ENCODE measurements at regions not wholly inside any gene's neighbourhood (a gene's known extent, or its start where the extent isn't known, plus 50 kb on each side); places are given as distances from the start of the nearest gene placed in this dataset.

- Mint-ChIP-seq H3K36me3 (no peaks in the 10 kb centered on the region), H3K4me3 (no peak overlapping the region), H3K4me1 (no peaks in the 10 kb centered on the region), H3K27ac (no peak overlapping the region), H3K9me3 (peaks cover 0 to 7% (median 0%) of the 10 kb centered on the region in 7 donors), H3K27me3 (peaks cover 7% of the 10 kb centered on the region)
- DNase-seq (no peak), ATAC-seq (ENCODE audit: low read depth in 2 of 2) (no peak)
- H3K4me1 ChIP-seq (ENCODE audit: control insufficient read depth, insufficient read depth, low read length, poor library complexity, severe bottlenecking) = no peaks in the 10 kb centered on the region
- no peaks in the 10 kb centered on the region for H3K36me3 ChIP-seq (ENCODE audit: control insufficient read depth, insufficient read depth, low read length)
- H3K27ac ChIP-seq (ENCODE audit: insufficient read depth, low read length, poor library complexity, severe bottlenecking) = no peak overlapping the region
- H3K4me3 ChIP-seq (ENCODE audit: low read depth, low read length) = no peak overlapping the region
- no peaks in the 10 kb centered on the region for H3K27me3 ChIP-seq (ENCODE audit: control insufficient read depth, insufficient read depth, low read length)
- no peaks in the 10 kb centered on the region for H3K9me3 ChIP-seq (ENCODE audit: control insufficient read depth in 2 of 2, low read length in 2 of 2)
Observed at GRCh38 chr20:54353292-54353691, 122.1 kb upstream of the DOK5 start.

- no peak overlapping the region for H3K27ac Mint-ChIP-seq
- ATAC-seq (ENCODE audit: low read depth in 2 of 2) = no peak
Observed at GRCh38 chr20:54355631-54356280, 119.6 kb upstream of the DOK5 start.

GRCh38 chr20:54356801-54357200 lies 118.6 kb upstream of the DOK5 start:
- Mint-ChIP-seq H3K9me3 (peaks cover 0 to 5% (median 0%) of the 10 kb centered on the region in 7 donors), H3K27ac (no peak overlapping the region), H3K4me1 (no peaks in the 10 kb centered on the region), H3K27me3 (peaks cover 7% of the 10 kb centered on the region), H3K4me3 (no peak overlapping the region), H3K36me3 (no peaks in the 10 kb centered on the region)
- Histone ChIP-seq H3K9me3 (ENCODE audit: control insufficient read depth in 2 of 2, low read length in 2 of 2) (no peaks in the 10 kb centered on the region), H3K36me3 (ENCODE audit: control insufficient read depth, insufficient read depth, low read length) (no peaks in the 10 kb centered on the region), H3K27me3 (ENCODE audit: control insufficient read depth, insufficient read depth, low read length) (no peaks in the 10 kb centered on the region), H3K27ac (ENCODE audit: insufficient read depth, low read length, poor library complexity, severe bottlenecking) (no peak overlapping the region), H3K4me1 (ENCODE audit: control insufficient read depth, insufficient read depth, low read length, poor library complexity, severe bottlenecking) (no peaks in the 10 kb centered on the region), H3K4me3 (ENCODE audit: low read depth, low read length) (no peak overlapping the region)
- DNase-seq (no peak), ATAC-seq (ENCODE audit: low read depth in 2 of 2) (no peak)

More at GRCh38 chr20:54355631-54356280, 119.6 kb upstream of the DOK5 start:
- no peaks in the 10 kb centered on the region for H3K9me3 ChIP-seq (ENCODE audit: control insufficient read depth in 2 of 2, low read length in 2 of 2)
- Mint-ChIP-seq H3K27me3 (peaks cover 7% of the 10 kb centered on the region), H3K9me3 (peaks cover 0 to 5% (median 0%) of the 10 kb centered on the region in 7 donors), H3K36me3 (no peaks in the 10 kb centered on the region), H3K4me3 (no peak overlapping the region), H3K4me1 (no peaks in the 10 kb centered on the region)
- DNase-seq = no peak
- H3K36me3 ChIP-seq (ENCODE audit: control insufficient read depth, insufficient read depth, low read length) = no peaks in the 10 kb centered on the region
- no peaks in the 10 kb centered on the region for H3K4me1 ChIP-seq (ENCODE audit: control insufficient read depth, insufficient read depth, low read length, poor library complexity, severe bottlenecking)
- H3K27ac ChIP-seq (ENCODE audit: insufficient read depth, low read length, poor library complexity, severe bottlenecking) = no peak overlapping the region
- no peak overlapping the region for H3K4me3 ChIP-seq (ENCODE audit: low read depth, low read length)
- no peaks in the 10 kb centered on the region for H3K27me3 ChIP-seq (ENCODE audit: control insufficient read depth, insufficient read depth, low read length)

DNA sequence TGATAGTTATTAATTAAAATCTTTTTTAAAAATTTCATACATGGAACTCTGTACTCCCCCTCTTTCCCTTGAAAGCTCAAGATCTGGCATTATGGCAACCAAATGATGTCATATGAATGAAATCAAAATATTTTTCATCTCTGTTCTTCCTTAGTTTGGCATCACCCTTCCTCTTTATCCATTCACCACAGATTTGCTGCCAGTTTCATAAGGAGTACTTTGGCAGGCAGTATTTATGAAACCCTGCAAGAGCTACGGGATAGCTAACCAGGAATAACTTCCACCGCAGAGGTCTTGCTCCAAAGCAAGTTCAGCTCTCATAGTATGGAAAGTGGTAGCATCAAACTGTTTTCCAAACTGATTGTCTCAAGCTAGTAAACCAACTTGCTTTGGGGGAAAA lies 113.9 kb upstream of the DOK5 start:
- H3K27ac Mint-ChIP-seq = no peak overlapping the region
- H3K27ac ChIP-seq (ENCODE audit: insufficient read depth, low read length, poor library complexity, severe bottlenecking) = no peak overlapping the region
- no peaks in the 10 kb centered on the region for H3K4me1 Mint-ChIP-seq
- no peak for ATAC-seq (ENCODE audit: low read depth in 2 of 2)
- peaks cover 7% of the 10 kb centered on the region for H3K27me3 Mint-ChIP-seq
- H3K27me3 ChIP-seq (ENCODE audit: control insufficient read depth, insufficient read depth, low read length) = no peaks in the 10 kb centered on the region
- no peaks in the 10 kb centered on the region for H3K36me3 ChIP-seq (ENCODE audit: control insufficient read depth, insufficient read depth, low read length)
- H3K4me3 Mint-ChIP-seq = no peak overlapping the region
- H3K4me3 ChIP-seq (ENCODE audit: low read depth, low read length) = no peak overlapping the region
- H3K4me1 ChIP-seq (ENCODE audit: control insufficient read depth, insufficient read depth, low read length, poor library complexity, severe bottlenecking) = no peaks in the 10 kb centered on the region
- H3K9me3 Mint-ChIP-seq = peaks cover 0 to 2% (median 0%) of the 10 kb centered on the region in 7 donors
- H3K9me3 ChIP-seq (ENCODE audit: control insufficient read depth in 2 of 2, low read length in 2 of 2) = no peaks in the 10 kb centered on the region
- DNase-seq = no peak
- no peaks in the 10 kb centered on the region for H3K36me3 Mint-ChIP-seq

DNA sequence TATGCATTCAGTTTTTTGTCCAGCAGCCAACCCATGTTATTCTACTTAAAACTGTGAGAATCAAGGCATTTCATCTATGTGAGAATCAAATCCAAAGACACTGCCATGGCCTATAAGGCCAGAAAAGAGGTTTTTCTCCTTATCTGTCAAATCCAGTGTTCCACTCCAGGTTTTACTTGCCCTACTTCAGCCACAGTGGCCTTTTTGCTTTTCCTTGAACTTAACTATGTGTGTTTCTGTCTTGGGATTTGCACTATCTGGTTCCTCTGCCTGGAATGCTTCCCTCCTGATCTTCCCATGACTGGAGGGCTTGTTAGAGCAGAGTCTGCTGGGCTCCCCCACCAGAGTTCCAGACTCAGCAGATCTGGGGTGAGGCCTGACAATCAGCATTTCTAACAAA lies 113.1 kb upstream of the DOK5 start:
- no peaks in the 10 kb centered on the region for H3K4me1 Mint-ChIP-seq
- H3K9me3 Mint-ChIP-seq = peaks cover 0 to 2% (median 0%) of the 10 kb centered on the region in 7 donors
- Histone ChIP-seq H3K36me3 (ENCODE audit: control insufficient read depth, insufficient read depth, low read length) (no peaks in the 10 kb centered on the region), H3K4me3 (ENCODE audit: low read depth, low read length) (no peak overlapping the region), H3K27ac (ENCODE audit: insufficient read depth, low read length, poor library complexity, severe bottlenecking) (no peak overlapping the region), H3K9me3 (ENCODE audit: control insufficient read depth in 2 of 2, low read length in 2 of 2) (no peaks in the 10 kb centered on the region), H3K27me3 (ENCODE audit: control insufficient read depth, insufficient read depth, low read length) (no peaks in the 10 kb centered on the region), H3K4me1 (ENCODE audit: control insufficient read depth, insufficient read depth, low read length, poor library complexity, severe bottlenecking) (no peaks in the 10 kb centered on the region)
- H3K27me3 Mint-ChIP-seq = peaks cover 7% of the 10 kb centered on the region
- no peaks in the 10 kb centered on the region for H3K36me3 Mint-ChIP-seq
- H3K4me3 Mint-ChIP-seq = no peak overlapping the region
- ATAC-seq (ENCODE audit: low read depth in 2 of 2) (no peak), DNase-seq (no peak)
- H3K27ac Mint-ChIP-seq = no peak overlapping the region

DNA sequence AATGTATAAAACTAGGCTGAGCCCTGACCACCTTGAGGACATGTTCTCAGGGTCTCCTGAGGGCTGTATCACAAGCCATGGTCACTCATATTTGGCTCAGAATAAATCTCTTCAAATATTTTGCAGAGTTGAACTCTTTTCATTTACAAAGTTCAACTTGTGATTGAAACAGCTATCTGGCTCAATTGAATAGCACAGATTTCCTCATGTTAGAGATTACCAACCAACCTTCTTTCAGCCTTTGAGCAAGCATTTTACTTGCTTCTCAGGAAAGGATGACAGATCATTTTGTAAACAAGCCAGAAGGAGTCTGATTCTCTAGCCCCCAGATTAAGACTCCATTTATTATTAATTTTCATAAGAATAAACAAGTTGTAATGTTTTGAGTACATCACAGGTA lies 111.0 kb upstream of the DOK5 start:
- DNase-seq (no peak), ATAC-seq (ENCODE audit: low read depth in 2 of 2) (no peak)
- Mint-ChIP-seq H3K4me3 (no peak overlapping the region), H3K27ac (no peak overlapping the region), H3K4me1 (no peaks in the 10 kb centered on the region), H3K27me3 (no peaks in the 10 kb centered on the region), H3K9me3 (peaks cover 0 to 1% (median 0%) of the 10 kb centered on the region in 7 donors), H3K36me3 (no peaks in the 10 kb centered on the region)
- Histone ChIP-seq H3K9me3 (ENCODE audit: control insufficient read depth in 2 of 2, low read length in 2 of 2) (no peaks in the 10 kb centered on the region), H3K27ac (ENCODE audit: insufficient read depth, low read length, poor library complexity, severe bottlenecking) (no peak overlapping the region), H3K4me3 (ENCODE audit: low read depth, low read length) (no peak overlapping the region), H3K27me3 (ENCODE audit: control insufficient read depth, insufficient read depth, low read length) (no peaks in the 10 kb centered on the region), H3K36me3 (ENCODE audit: control insufficient read depth, insufficient read depth, low read length) (no peaks in the 10 kb centered on the region), H3K4me1 (ENCODE audit: control insufficient read depth, insufficient read depth, low read length, poor library complexity, severe bottlenecking) (no peaks in the 10 kb centered on the region)

- H3K4me3 ChIP-seq (ENCODE audit: low read depth, low read length) = no peak overlapping the region
- DNase-seq (no peak), ATAC-seq (ENCODE audit: low read depth in 2 of 2) (no peak)
- Mint-ChIP-seq H3K9me3 (peaks cover 0 to 1% (median 0%) of the 10 kb centered on the region in 7 donors), H3K27ac (no peak overlapping the region), H3K27me3 (no peaks in the 10 kb centered on the region), H3K4me1 (no peaks in the 10 kb centered on the region), H3K36me3 (no peaks in the 10 kb centered on the region), H3K4me3 (no peak overlapping the region)
- no peaks in the 10 kb centered on the region for H3K9me3 ChIP-seq (ENCODE audit: control insufficient read depth in 2 of 2, low read length in 2 of 2)
- H3K4me1 ChIP-seq (ENCODE audit: control insufficient read depth, insufficient read depth, low read length, poor library complexity, severe bottlenecking) = no peaks in the 10 kb centered on the region
- H3K36me3 ChIP-seq (ENCODE audit: control insufficient read depth, insufficient read depth, low read length) = no peaks in the 10 kb centered on the region
- H3K27ac ChIP-seq (ENCODE audit: insufficient read depth, low read length, poor library complexity, severe bottlenecking) = no peak overlapping the region
- no peaks in the 10 kb centered on the region for H3K27me3 ChIP-seq (ENCODE audit: control insufficient read depth, insufficient read depth, low read length)
Observed at GRCh38 chr20:54364919-54365318, 110.5 kb upstream of the DOK5 start.

- H3K4me3 Mint-ChIP-seq = no peak overlapping the region
Observed at GRCh38 chr20:54366669-54367344, 108.6 kb upstream of the DOK5 start.

More at GRCh38 chr20:54366669-54367344, 108.6 kb upstream of the DOK5 start:
- DNase-seq (no peak), ATAC-seq (ENCODE audit: low read depth in 2 of 2) (no peak)
- H3K4me3 ChIP-seq (ENCODE audit: low read depth, low read length) = no peak overlapping the region
- H3K27me3 Mint-ChIP-seq = peaks cover under 1% of the 10 kb centered on the region
- no peak overlapping the region for H3K27ac ChIP-seq (ENCODE audit: insufficient read depth, low read length, poor library complexity, severe bottlenecking)
- no peaks in the 10 kb centered on the region for H3K27me3 ChIP-seq (ENCODE audit: control insufficient read depth, insufficient read depth, low read length)
- H3K9me3 ChIP-seq (ENCODE audit: control insufficient read depth in 2 of 2, low read length in 2 of 2) = no peaks in the 10 kb centered on the region
- H3K27ac Mint-ChIP-seq = no peak overlapping the region
- no peaks in the 10 kb centered on the region for H3K4me1 ChIP-seq (ENCODE audit: control insufficient read depth, insufficient read depth, low read length, poor library complexity, severe bottlenecking)
- no peaks in the 10 kb centered on the region for H3K4me1 Mint-ChIP-seq
- peaks cover 0 to 2% (median 0%) of the 10 kb centered on the region in 7 donors for H3K9me3 Mint-ChIP-seq
- H3K36me3 Mint-ChIP-seq = no peaks in the 10 kb centered on the region
- no peaks in the 10 kb centered on the region for H3K36me3 ChIP-seq (ENCODE audit: control insufficient read depth, insufficient read depth, low read length)

Measured in CD4-positive, CD25-positive, alpha-beta regulatory T cell (primary cell).